HEK293T (cell line): ENCODE measurements at regions not wholly inside any gene's neighbourhood (a gene's known extent, or its start where the extent isn't known, plus 50 kb on each side); places are given as distances from the start of the nearest gene placed in this dataset.

Experiments used
- CTCF ChIA-PET: fragments of 350-600 bp; formaldehyde crosslinking; extraction: SDS; loops from one replicate; lab custom pipeline; 2021; ENCODE audit warnings: antibody characterized with exemption, inconsistent platforms; lab: Yijun Ruan, JAX
- POLR2A ChIA-PET: fragments of 350-600 bp; formaldehyde crosslinking; extraction: SDS; loops from one replicate; lab custom pipeline; 2020; ENCODE audit warnings: antibody characterized with exemption, inconsistent platforms; lab: Yijun Ruan, JAX
- DNase-seq: peaks from one replicate; pipeline ENCODE4 v3.0.0; 2012; ENCODE audit warnings: mixed read lengths; ENCODE audit errors: extremely low spot score
- ARNT ChIP-seq: fragments of 450-650 bp; IDR thresholded peaks from 2 replicates; pipeline ENCODE4 v1.6.1; 2017; ENCODE audit warnings: mild to moderate bottlenecking
- BHLHE40 ChIP-seq: fragments of 450-650 bp; IDR thresholded peaks from 2 replicates; pipeline ENCODE4 v1.6.1; 2016; ENCODE audit warnings: mild to moderate bottlenecking, moderate library complexity, borderline replicate concordance
- CTBP1 ChIP-seq: fragments of 450-650 bp; IDR thresholded peaks from 2 replicates; pipeline ENCODE4 v1.6.1; 2016; ENCODE audit warnings: borderline replicate concordance
- ELF4 ChIP-seq: fragments of 450-650 bp; IDR thresholded peaks from 2 replicates; pipeline ENCODE4 v1.6.1; 2017; ENCODE audit warnings: antibody characterized with exemption
- FOXA1 ChIP-seq: fragments of 450-650 bp; IDR thresholded peaks from 2 replicates; pipeline ENCODE4 v1.6.1; 2016; ENCODE audit warnings: mild to moderate bottlenecking
- FOXK2 ChIP-seq: fragments of 450-650 bp; IDR thresholded peaks from 2 replicates; pipeline ENCODE4 v1.6.1; 2016; ENCODE audit warnings: mild to moderate bottlenecking
- FOXM1 ChIP-seq: fragments of 450-650 bp; IDR thresholded peaks from 2 replicates; pipeline ENCODE4 v1.6.1; 2017; ENCODE audit warnings: mild to moderate bottlenecking, borderline replicate concordance
- HDGF ChIP-seq: fragments of 450-650 bp; IDR thresholded peaks from 2 replicates; pipeline ENCODE4 v1.6.1; 2017; ENCODE audit warnings: antibody characterized with exemption, borderline replicate concordance
- L3MBTL2 ChIP-seq: fragments of 450-650 bp; conservative IDR thresholded peaks from 2 replicates; pipeline ENCODE4 v1.6.1; 2016; ENCODE audit warnings: mild to moderate bottlenecking
- LEF1 ChIP-seq: fragments of 450-650 bp; IDR thresholded peaks from 2 replicates; pipeline ENCODE4 v1.6.1; 2017; ENCODE audit warnings: mild to moderate bottlenecking, borderline replicate concordance
- NFRKB ChIP-seq: fragments of 450-650 bp; IDR thresholded peaks from 2 replicates; pipeline ENCODE4 v1.6.1; 2016; ENCODE audit warnings: mild to moderate bottlenecking, moderate library complexity
- SP1 ChIP-seq: fragments of 450-650 bp; IDR thresholded peaks from 2 replicates; pipeline ENCODE4 v1.6.1; 2017
- SUZ12 ChIP-seq: fragments of 450-650 bp; IDR thresholded peaks from 2 replicates; pipeline ENCODE4 v1.6.1; 2016; ENCODE audit warnings: mild to moderate bottlenecking
- TARDBP ChIP-seq: fragments of 450-650 bp; IDR thresholded peaks from 2 replicates; pipeline ENCODE4 v1.6.1; 2016
- ZNF384 ChIP-seq: fragments of 450-650 bp; IDR thresholded peaks from 2 replicates; pipeline ENCODE4 v1.6.1; 2016
- TF ChIP-seq, protein P1 (sequence below): fragments of 450-650 bp; IDR thresholded peaks from 2 replicates; pipeline ENCODE4 v1.6.1; 2016

DNA sequence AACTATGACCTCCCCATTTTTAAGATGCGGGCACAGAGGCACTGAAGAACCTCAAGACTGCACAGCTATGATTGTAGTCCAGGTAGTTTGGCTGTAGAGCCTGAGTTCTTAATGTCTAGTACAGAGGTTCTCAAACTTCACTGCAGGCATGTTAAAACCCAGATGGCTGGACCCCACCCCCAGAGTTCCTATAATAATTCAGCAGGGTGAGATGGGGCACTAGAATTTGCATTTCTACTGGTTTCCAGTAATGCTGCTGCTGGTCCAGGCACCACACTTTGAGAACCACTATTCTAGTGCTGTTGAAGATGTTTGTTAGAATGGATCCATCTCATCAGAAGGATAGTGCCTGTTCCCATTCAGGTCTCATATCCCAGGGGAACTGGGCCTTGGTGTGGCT, 274.9 kb downstream of the ABHD5 start:
- ChIA-PET POLR2A (no interaction called here), CTCF (no interaction called here)
- TF ChIP-seq NFRKB (no peak), ARNT (no peak), L3MBTL2 (no peak), SUZ12 (no peak), FOXA1 (no peak), BHLHE40 (no peak), HDGF (no peak), CTBP1 (no peak), SP1 (no peak)
- DNase-seq = no peak

GRCh38 chr3:43966126-43966525, 275.4 kb downstream of the ABHD5 start:
- ChIA-PET POLR2A (no interaction called here), CTCF (no interaction called here)
- TF ChIP-seq ARNT = no peak
- no peak for TF ChIP-seq CTBP1
- no peak for DNase-seq

DNA sequence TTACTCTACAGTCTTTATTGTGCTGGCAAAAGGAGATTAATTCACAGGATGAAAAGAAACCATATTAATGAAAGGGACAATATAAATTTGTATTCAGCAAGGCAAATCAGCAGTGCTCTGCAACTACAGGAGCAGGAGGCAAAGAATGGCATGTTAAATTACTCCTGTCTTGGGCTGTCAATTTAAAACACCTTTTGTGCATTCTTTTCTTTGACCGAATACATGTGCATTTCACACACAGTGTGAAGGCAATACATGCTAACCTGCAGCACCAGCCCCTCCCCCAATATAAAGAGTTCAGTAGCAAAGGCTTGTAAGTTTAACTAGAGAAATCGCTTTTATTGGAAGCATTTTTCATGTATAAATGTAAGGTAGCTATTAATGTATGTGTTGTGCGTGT, 275.2 kb upstream of the TOPAZ1 start:
- ChIA-PET POLR2A (no interaction called here), CTCF (no interaction called here)
- no peak for DNase-seq
- TF ChIP-seq SP1 (no peak), ZNF384 (no peak), TARDBP (no peak), SUZ12 (no peak), LEF1 (no peak), FOXA1 (no peak), ELF4 (no peak), FOXM1 (no peak), CTBP1 (no peak), FOXK2 (no peak), BHLHE40 (no peak), NFRKB (no peak), L3MBTL2 (no peak)

GRCh38 chr3:43968465-43968864, 273.2 kb upstream of the TOPAZ1 start:
- TF ChIP-seq BHLHE40 (no peak), ELF4 (no peak), FOXK2 (no peak), TARDBP (no peak), SUZ12 (no peak), NFRKB (no peak), LEF1 (no peak), L3MBTL2 (no peak), CTBP1 (no peak), FOXA1 (no peak), HDGF (no peak), SP1 (no peak), FOXM1 (no peak), ARNT (no peak), ZNF384 (no peak)
- TF ChIP-seq, protein P1, sequence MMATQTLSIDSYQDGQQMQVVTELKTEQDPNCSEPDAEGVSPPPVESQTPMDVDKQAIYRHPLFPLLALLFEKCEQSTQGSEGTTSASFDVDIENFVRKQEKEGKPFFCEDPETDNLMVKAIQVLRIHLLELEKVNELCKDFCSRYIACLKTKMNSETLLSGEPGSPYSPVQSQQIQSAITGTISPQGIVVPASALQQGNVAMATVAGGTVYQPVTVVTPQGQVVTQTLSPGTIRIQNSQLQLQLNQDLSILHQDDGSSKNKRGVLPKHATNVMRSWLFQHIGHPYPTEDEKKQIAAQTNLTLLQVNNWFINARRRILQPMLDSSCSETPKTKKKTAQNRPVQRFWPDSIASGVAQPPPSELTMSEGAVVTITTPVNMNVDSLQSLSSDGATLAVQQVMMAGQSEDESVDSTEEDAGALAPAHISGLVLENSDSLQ = no peak
- POLR2A ChIA-PET = no interaction called here
- DNase-seq = no peak
- CTCF ChIA-PET = no interaction called here

DNA sequence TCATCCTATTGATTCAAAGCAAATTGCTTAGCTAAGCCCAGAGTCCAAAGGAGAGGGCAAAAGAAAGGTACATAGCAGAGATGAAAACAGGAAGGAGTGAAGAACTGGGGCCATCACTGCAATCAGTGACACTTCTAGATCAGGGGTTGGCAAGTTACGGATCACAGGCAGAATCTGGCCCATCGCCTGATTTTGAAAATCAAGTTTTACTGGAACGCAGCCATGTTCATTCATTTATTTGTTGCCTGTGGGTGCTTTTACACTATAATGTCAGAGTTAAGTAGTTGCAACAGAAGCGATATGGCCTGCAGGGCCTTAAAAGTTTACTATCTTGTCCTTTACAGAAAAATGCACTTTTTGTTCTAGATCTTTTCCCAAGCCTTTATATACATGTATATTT, 271.7 kb upstream of the TOPAZ1 start:
- POLR2A ChIA-PET = no interaction called here
- TF ChIP-seq BHLHE40 = no peak
- no peak for TF ChIP-seq NFRKB
- TF ChIP-seq L3MBTL2 = no peak
- CTCF ChIA-PET = interaction anchor here (1.2 kb wide), 1 partner anchor 13 kb away, joined by 3 read pairs; no protein-coding TSS in a partner anchor
- DNase-seq = no peak

DNA sequence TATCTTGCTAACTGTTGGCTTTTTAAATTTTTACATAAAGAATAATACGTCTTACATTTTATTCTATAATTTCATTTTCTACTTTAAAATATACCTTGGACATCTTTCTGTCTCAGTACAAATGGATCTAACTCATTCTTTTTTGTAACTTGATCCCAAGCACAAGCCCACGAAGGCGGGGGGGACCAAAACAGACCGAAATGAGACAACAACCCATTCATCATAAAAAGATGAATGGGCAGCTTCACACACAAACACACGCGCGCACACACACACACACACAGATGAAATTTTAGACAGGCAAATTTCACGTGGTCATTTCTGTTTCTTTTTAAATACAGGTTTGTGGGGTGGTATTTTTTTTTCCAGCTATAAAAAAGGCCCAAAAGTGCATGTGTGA, 271.3 kb upstream of the TOPAZ1 start:
- no peak for TF ChIP-seq SUZ12
- TF ChIP-seq ARNT = no peak
- TF ChIP-seq, protein P1 = no peak
- no peak for TF ChIP-seq ELF4
- no peak for TF ChIP-seq SP1
- no peak for TF ChIP-seq FOXK2
- no peak for TF ChIP-seq HDGF
- TF ChIP-seq ZNF384 = no peak
- no peak for TF ChIP-seq L3MBTL2
- no peak for TF ChIP-seq BHLHE40
- TF ChIP-seq TARDBP = no peak
- no peak for TF ChIP-seq CTBP1
- no peak for TF ChIP-seq FOXM1
- no peak for TF ChIP-seq LEF1
- no peak for TF ChIP-seq FOXA1
- TF ChIP-seq NFRKB = no peak
- ChIA-PET CTCF (no interaction called here), POLR2A (no interaction called here)
- no peak for DNase-seq

DNA sequence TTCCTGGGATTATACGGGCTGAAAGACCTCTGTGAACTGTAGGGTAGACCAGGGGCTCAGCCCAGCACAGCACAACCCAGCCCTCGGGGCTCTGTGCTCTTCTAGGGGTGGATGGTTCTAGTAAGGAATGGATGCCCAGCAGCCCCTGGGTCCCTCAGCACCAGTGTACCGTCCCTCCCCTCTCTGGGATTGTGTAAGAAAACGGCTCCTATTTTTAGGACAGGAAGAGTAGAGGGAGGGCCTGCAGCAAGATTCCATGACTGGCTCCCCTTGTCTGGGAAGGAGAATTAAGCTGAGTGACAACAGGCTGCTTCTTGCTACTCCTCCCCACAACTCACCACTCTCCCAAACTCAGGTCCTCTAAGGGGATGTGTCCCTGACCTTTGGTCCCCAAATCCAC, 270.8 kb upstream of the TOPAZ1 start:
- CTCF ChIA-PET = no interaction called here
- DNase-seq = no peak
- POLR2A ChIA-PET = no interaction called here
- TF ChIP-seq, protein P1 = no peak
